Fibroblast of villous mesenchyme (primary cell): ENCODE measurements at regions not wholly inside any gene's neighbourhood (a gene's known extent, or its start where the extent isn't known, plus 50 kb on each side); places are given as distances from the start of the nearest gene placed in this dataset.

Experiments used
- DNase-seq: peaks from one replicate; pipeline ENCODE4 v3.0.0-alpha.2; 2010; ENCODE audit warnings: low read depth
- H3K4me3 ChIP-seq: 2 replicates; pipeline ENCODE4 v1.5.1; 2011; ENCODE audit warnings: low read depth, mild to moderate bottlenecking, low read length
- CTCF ChIP-seq: IDR thresholded peaks from 2 replicates; pipeline ENCODE4 v1.5.1; 2012; ENCODE audit warnings: low read depth, mild to moderate bottlenecking, low read length; ENCODE audit not compliant: insufficient read depth

DNA sequence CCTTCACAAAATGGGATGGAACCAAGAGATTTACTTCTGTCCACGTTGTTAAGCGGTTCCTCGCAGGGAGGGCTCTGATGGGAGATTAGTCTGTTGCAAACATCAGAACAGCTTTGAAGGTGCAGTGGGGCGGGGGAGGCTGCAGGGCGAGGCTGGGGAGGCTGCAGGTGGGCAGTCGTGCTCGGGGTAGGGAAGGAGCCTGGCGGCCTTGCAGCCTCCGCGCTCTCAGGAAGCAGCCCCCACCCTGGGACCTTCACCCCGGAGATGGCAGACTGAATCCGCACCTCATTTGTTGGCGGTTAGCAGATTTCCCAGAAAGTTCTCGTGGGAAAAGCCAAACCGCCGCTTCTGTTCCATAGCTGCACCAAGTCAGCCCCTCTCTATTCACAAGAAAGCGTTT, 237.3 kb downstream of the BRD1 start:
- H3K4me3 ChIP-seq: no peak overlapping the region
- TF ChIP-seq CTCF: no peak
- no peak for DNase-seq

DNA sequence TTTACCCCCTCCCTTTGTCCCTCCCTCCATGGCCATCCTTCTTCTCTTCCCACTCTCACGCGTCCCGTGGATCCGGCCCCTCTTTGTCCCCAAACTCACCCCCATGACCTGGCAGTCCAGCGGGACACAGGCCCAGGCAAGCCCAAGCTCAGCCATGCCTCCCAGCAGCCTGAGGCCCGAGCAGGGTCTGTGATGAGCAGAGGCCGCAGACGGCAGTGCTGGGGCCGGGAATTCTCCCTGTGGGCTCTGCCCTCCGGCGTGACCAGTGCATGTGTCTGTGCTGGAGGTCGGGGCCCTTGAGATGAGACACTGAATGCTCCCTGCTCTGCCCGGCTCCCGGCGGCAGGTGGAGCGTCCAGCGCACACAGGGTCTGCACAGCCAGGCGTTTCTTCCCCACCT, 237.9 kb downstream of the BRD1 start:
- no peak for TF ChIP-seq CTCF
- no peak overlapping the region for H3K4me3 ChIP-seq
- DNase-seq: no peak

GRCh38 chr22:49589301-49589700, 238.4 kb downstream of the BRD1 start:
- TF ChIP-seq CTCF: no peak
- DNase-seq: no peak
- H3K4me3 ChIP-seq: no peak overlapping the region

DNA sequence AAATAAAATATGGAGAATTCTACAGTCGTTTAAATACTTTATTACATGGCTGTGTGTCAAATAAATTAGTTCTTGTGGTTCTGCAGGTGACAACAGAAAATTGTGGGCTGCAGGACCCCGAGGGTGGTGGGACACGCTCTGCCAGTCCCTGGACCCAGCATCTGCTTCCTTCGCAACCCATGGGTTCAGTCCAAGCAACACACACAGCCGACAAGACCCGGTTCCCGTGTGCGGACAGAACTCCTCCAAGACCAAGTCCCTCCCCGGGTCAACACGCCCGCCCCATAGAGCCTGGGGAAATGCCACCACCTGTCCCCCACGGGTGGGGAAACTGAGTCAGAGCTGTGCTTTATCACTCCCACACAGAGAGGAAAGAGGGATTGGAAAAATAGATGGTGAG, 238.9 kb downstream of the BRD1 start:
- TF ChIP-seq CTCF: no peak
- DNase-seq: no peak

GRCh38 chr22:49587987-49588386, 239.7 kb downstream of the BRD1 start:
- no peak for DNase-seq

More for the DNA sequence above, 238.9 kb downstream of the BRD1 start:
- H3K4me3 ChIP-seq: no peak overlapping the region

GRCh38 chr22:49587421-49587820, 240.3 kb downstream of the BRD1 start:
- no peak for TF ChIP-seq CTCF
- no peak overlapping the region for H3K4me3 ChIP-seq
- no peak for DNase-seq

More at GRCh38 chr22:49587987-49588386, 239.7 kb downstream of the BRD1 start:
- no peak overlapping the region for H3K4me3 ChIP-seq
- TF ChIP-seq CTCF: no peak

GRCh38 chr22:49586873-49587272, 240.8 kb downstream of the BRD1 start:
- TF ChIP-seq CTCF: no peak
- no peak for DNase-seq
- no peak overlapping the region for H3K4me3 ChIP-seq
